OCI-LY1 (cell line): ENCODE measurements at regions not wholly inside any gene's neighbourhood (a gene's known extent, or its start where the extent isn't known, plus 50 kb on each side); places are given as distances from the start of the nearest gene placed in this dataset.

ENCODE experiments used
- H2AFZ ChIP-seq: fragments of 200-600 bp; sonication (generic), shearing (Covaris generic); 2 replicates; pipeline ENCODE4 v1.6.0; 2014; ENCODE audit warnings: antibody characterized with exemption, mild to moderate bottlenecking, low read length
- H3F3A ChIP-seq: fragments of 200-600 bp; sonication (generic), shearing (Covaris generic); 2 replicates; pipeline ENCODE4 v1.6.0; 2014; ENCODE audit warnings: mild to moderate bottlenecking, antibody characterized with exemption, low read length, moderate library complexity; ENCODE audit not compliant: insufficient read depth
- H3K27ac ChIP-seq: fragments of 200-600 bp; sonication (generic); 2 replicates; pipeline ENCODE4 v1.5.1; 2014; ENCODE audit warnings: low read length, mixed run types, mild to moderate bottlenecking, low read depth; ENCODE audit not compliant: poor library complexity, severe bottlenecking
- H3K27me3 ChIP-seq: fragments of 200-600 bp; sonication (generic); 2 replicates; pipeline ENCODE4 v1.6.0; 2014; ENCODE audit warnings: antibody characterized with exemption, mild to moderate bottlenecking, low read length, moderate library complexity; ENCODE audit not compliant: insufficient read depth
- H3K36me3 ChIP-seq: fragments of 200-600 bp; sonication (generic); 2 replicates; pipeline ENCODE4 v1.6.1; 2014; ENCODE audit warnings: mild to moderate bottlenecking, antibody characterized with exemption, low read length, moderate library complexity, mixed read lengths; ENCODE audit not compliant: insufficient read depth
- H3K4me1 ChIP-seq: fragments of 200-600 bp; sonication (generic); 2 replicates; pipeline ENCODE4 v1.5.1; 2014; ENCODE audit warnings: mild to moderate bottlenecking, low read length, moderate library complexity; ENCODE audit not compliant: insufficient read depth, severe bottlenecking
- H3K4me2 ChIP-seq: fragments of 200-600 bp; sonication (generic), shearing (Covaris generic); 2 replicates; pipeline ENCODE4 v1.6.1; 2014; ENCODE audit warnings: low read length
- H3K4me3 ChIP-seq: fragments of 200-600 bp; sonication (generic); 2 replicates; pipeline ENCODE4 v1.5.1; 2014; ENCODE audit warnings: low read length, low read depth, mild to moderate bottlenecking, mixed read lengths; ENCODE audit not compliant: poor library complexity, severe bottlenecking
- H3K79me2 ChIP-seq: fragments of 200-600 bp; shearing (Covaris generic); 2 replicates; pipeline ENCODE4 v1.6.1; 2016; ENCODE audit warnings: mixed run types, low read length, mixed read lengths; ENCODE audit not compliant: insufficient read depth
- H3K9ac ChIP-seq: fragments of 200-600 bp; sonication (generic), shearing (Covaris generic); 2 replicates; pipeline ENCODE4 v1.6.1; 2014; ENCODE audit warnings: mild to moderate bottlenecking, low read length, mixed read lengths
- H3K9me2 ChIP-seq: fragments of 200-600 bp; sonication (generic), shearing (Covaris generic); 2 replicates; pipeline ENCODE4 v1.6.1; 2014; ENCODE audit warnings: low read depth, mild to moderate bottlenecking, low read length, mixed read lengths
- H3K9me3 ChIP-seq: fragments of 200-600 bp; shearing (Covaris generic); 2 replicates; pipeline ENCODE4 v1.6.1; 2014; ENCODE audit warnings: low read length, mixed read lengths
- H4K20me1 ChIP-seq: fragments of 200-600 bp; sonication (generic), shearing (Covaris generic); 2 replicates; pipeline ENCODE4 v1.6.0; 2016; ENCODE audit warnings: mild to moderate bottlenecking, low read length; ENCODE audit not compliant: insufficient read depth
- CTCF ChIP-seq: fragments of 200-600 bp; sonication (generic), shearing (Covaris generic); IDR thresholded peaks from 2 replicates; pipeline ENCODE4 v1.5.1; 2017; ENCODE audit warnings: mild to moderate bottlenecking, antibody characterized with exemption, low read length, moderate library complexity, mixed read lengths
- EZH2 ChIP-seq: fragments of 200-600 bp; sonication (generic), shearing (Covaris generic); IDR thresholded peaks from 2 replicates; pipeline ENCODE4 v1.8.0; 2017; ENCODE audit warnings: borderline replicate concordance, mixed run types, mild to moderate bottlenecking, antibody characterized with exemption, low read length, moderate library complexity, mixed read lengths

- H2AFZ ChIP-seq = no peak overlapping the region
- no peaks in the 10 kb centered on the region for H3K27me3 ChIP-seq
- H3K9me3 ChIP-seq = no peaks in the 10 kb centered on the region
- no peak overlapping the region for H3K4me2 ChIP-seq
- no peak overlapping the region for H3K9ac ChIP-seq
- H4K20me1 ChIP-seq = no peaks in the 10 kb centered on the region
- TF ChIP-seq EZH2 (no peak), CTCF (no peak)
- H3K79me2 ChIP-seq = no peaks in the 10 kb centered on the region
- H3K36me3 ChIP-seq = no peaks in the 10 kb centered on the region
- H3K27ac ChIP-seq = no peak overlapping the region
- no peaks in the 10 kb centered on the region for H3F3A ChIP-seq
- H3K4me3 ChIP-seq = no peak overlapping the region
- H3K4me1 ChIP-seq = no peaks in the 10 kb centered on the region
- no peaks in the 10 kb centered on the region for H3K9me2 ChIP-seq
Observed at GRCh38 chr6:165849534-165850430, 186.7 kb upstream of the PDE10A start.

GRCh38 chr6:165848086-165848426 lies 185.0 kb upstream of the PDE10A start:
- Histone ChIP-seq H3K9me2 (no peaks in the 10 kb centered on the region), H3K27ac (no peak overlapping the region), H4K20me1 (no peaks in the 10 kb centered on the region), H3K4me3 (no peak overlapping the region), H3K27me3 (no peaks in the 10 kb centered on the region), H3K4me1 (no peaks in the 10 kb centered on the region), H2AFZ (no peak overlapping the region), H3K9ac (no peak overlapping the region), H3K36me3 (no peaks in the 10 kb centered on the region), H3K79me2 (no peaks in the 10 kb centered on the region), H3F3A (no peaks in the 10 kb centered on the region), H3K4me2 (no peak overlapping the region), H3K9me3 (no peaks in the 10 kb centered on the region)
- peak; percentile 27; the same call in 1 of the 2 replicates for TF ChIP-seq CTCF
- TF ChIP-seq EZH2 = no peak

GRCh38 chr6:165847407-165848085 lies 184.5 kb upstream of the PDE10A start:
- H3K27me3 ChIP-seq = no peaks in the 10 kb centered on the region
- TF ChIP-seq CTCF = no peak
- TF ChIP-seq EZH2 = no peak
- H3K79me2 ChIP-seq = no peaks in the 10 kb centered on the region

More at GRCh38 chr6:165847407-165848085, 184.5 kb upstream of the PDE10A start:
- H3K4me3 ChIP-seq = no peak overlapping the region
- no peak overlapping the region for H3K27ac ChIP-seq
- no peaks in the 10 kb centered on the region for H4K20me1 ChIP-seq
- H3K9me2 ChIP-seq = no peaks in the 10 kb centered on the region
- H2AFZ ChIP-seq = no peak overlapping the region
- no peak overlapping the region for H3K9ac ChIP-seq
- H3F3A ChIP-seq = no peaks in the 10 kb centered on the region
- H3K4me2 ChIP-seq = no peak overlapping the region
- no peaks in the 10 kb centered on the region for H3K36me3 ChIP-seq
- H3K4me1 ChIP-seq = no peaks in the 10 kb centered on the region
- no peaks in the 10 kb centered on the region for H3K9me3 ChIP-seq
